Progenitor cell of endocrine pancreas (in vitro differentiated cells): ENCODE measurements at regions not wholly inside any gene's neighbourhood (a gene's known extent, or its start where the extent isn't known, plus 50 kb on each side); places are given as distances from the start of the nearest gene placed in this dataset.

Experiments used
- DNase-seq: peaks from one replicate; pipeline ENCODE4 v3.0.0; 2021; ENCODE audit warnings: low spot score; ENCODE audit not compliant: unreplicated experiment
- H3K27ac Mint-ChIP-seq: 2 replicates; pipeline ENCODE4 v1.8.0; 2021; ENCODE audit warnings: mild to moderate bottlenecking, moderate library complexity, mixed read lengths
- H3K27me3 Mint-ChIP-seq: 2 replicates; pipeline ENCODE4 v1.8.0; 2021; ENCODE audit warnings: mixed read lengths
- H3K36me3 Mint-ChIP-seq: 2 replicates; pipeline ENCODE4 v1.8.0; 2022; ENCODE audit warnings: mixed read lengths; ENCODE audit not compliant: insufficient read depth
- H3K4me1 Mint-ChIP-seq: 2 replicates; pipeline ENCODE4 v1.8.0; 2021; ENCODE audit warnings: low read depth, mixed read lengths
- H3K4me3 Mint-ChIP-seq: 2 replicates; pipeline ENCODE4 v1.8.0; 2021; ENCODE audit warnings: low read depth, mild to moderate bottlenecking, moderate library complexity, mixed read lengths
- H3K9me3 Mint-ChIP-seq: 2 replicates; pipeline ENCODE4 v1.8.0; 2021; ENCODE audit warnings: low read depth, mixed read lengths
- TF ChIP-seq, protein P1 (sequence below): fragments of 200-600 bp; sonication (generic); IDR thresholded peaks from one replicate; pipeline ENCODE4 v1.5.0; 2021; ENCODE audit warnings: antibody characterized with exemption, mild to moderate bottlenecking; ENCODE audit not compliant: unreplicated experiment

DNA sequence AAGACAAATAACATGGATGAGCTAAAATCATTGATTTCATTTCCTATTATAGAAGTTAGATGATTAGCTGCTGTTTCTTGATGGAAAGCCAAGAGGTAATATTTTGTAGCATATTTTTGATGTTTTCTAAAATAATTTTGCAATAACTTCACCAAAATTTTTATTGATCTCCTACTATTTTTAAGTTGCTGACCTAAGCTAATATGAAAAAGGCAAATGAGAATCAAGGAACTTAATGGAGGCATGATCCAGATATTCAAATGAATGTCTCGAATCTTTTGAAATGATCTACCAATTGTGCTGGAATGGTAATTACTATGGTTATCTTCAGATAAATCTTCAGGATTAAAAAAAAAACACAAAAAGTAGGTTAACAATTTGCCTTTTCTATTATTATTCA, 1591.4 kb upstream of the PCDH7 start:
- no peak overlapping the region for H3K27ac Mint-ChIP-seq
- DNase-seq = no peak
- H3K4me1 Mint-ChIP-seq = peaks cover 2% of the 10 kb centered on the region
- H3K9me3 Mint-ChIP-seq = no peaks in the 10 kb centered on the region
- TF ChIP-seq, protein P1, sequence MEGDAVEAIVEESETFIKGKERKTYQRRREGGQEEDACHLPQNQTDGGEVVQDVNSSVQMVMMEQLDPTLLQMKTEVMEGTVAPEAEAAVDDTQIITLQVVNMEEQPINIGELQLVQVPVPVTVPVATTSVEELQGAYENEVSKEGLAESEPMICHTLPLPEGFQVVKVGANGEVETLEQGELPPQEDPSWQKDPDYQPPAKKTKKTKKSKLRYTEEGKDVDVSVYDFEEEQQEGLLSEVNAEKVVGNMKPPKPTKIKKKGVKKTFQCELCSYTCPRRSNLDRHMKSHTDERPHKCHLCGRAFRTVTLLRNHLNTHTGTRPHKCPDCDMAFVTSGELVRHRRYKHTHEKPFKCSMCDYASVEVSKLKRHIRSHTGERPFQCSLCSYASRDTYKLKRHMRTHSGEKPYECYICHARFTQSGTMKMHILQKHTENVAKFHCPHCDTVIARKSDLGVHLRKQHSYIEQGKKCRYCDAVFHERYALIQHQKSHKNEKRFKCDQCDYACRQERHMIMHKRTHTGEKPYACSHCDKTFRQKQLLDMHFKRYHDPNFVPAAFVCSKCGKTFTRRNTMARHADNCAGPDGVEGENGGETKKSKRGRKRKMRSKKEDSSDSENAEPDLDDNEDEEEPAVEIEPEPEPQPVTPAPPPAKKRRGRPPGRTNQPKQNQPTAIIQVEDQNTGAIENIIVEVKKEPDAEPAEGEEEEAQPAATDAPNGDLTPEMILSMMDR = no peak
- no peaks in the 10 kb centered on the region for H3K36me3 Mint-ChIP-seq
- H3K27me3 Mint-ChIP-seq = no peaks in the 10 kb centered on the region
- H3K4me3 Mint-ChIP-seq = no peak overlapping the region

DNA sequence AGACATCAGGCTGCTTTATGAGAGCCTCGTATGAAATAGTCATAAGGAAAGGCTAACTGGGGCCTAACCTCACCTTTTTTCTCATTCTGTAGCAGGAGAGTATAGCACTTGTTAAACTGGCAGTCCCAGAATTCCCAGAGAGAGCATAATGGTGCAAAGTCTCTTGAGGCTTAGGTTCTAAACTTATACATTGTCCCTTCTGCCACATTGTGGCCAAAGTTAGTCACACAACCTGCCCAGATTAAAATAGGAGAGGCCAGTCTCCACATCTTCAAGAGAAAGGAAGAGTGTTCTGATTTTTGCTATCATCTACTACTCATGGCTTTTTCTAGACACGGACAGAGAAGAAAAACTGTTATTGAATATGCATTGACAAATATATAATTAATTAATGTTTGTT, 1588.9 kb upstream of the PCDH7 start:
- Mint-ChIP-seq H3K4me1 (peaks cover 2% of the 10 kb centered on the region), H3K27ac (no peak overlapping the region), H3K36me3 (no peaks in the 10 kb centered on the region), H3K4me3 (no peak overlapping the region), H3K9me3 (no peaks in the 10 kb centered on the region), H3K27me3 (no peaks in the 10 kb centered on the region)
- no peak for DNase-seq
- TF ChIP-seq, protein P1 = peak; percentile 8

DNA sequence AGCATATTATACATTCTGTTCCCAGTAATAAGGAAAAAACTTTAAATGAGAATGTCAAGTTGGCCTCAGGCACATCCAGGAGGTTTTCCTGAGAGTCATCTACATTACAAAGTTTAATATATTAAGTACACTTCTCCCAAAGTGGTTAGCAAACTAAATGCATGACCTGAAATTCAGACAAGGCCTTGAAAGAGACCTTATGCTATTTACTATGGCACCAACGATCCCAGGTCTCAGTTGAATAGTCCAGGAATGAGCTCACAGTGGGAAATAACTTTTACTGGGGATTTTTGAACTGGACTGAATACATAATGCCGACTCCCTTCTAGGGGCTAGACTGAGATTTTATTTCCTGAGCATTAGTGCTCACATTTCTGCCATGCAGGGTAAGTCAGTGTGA, 1577.5 kb upstream of the PCDH7 start:
- TF ChIP-seq, protein P1 = no peak
- Mint-ChIP-seq H3K36me3 (no peaks in the 10 kb centered on the region), H3K27me3 (no peaks in the 10 kb centered on the region), H3K4me1 (no peaks in the 10 kb centered on the region), H3K4me3 (no peak overlapping the region), H3K27ac (no peak overlapping the region), H3K9me3 (peaks cover 4% of the 10 kb centered on the region)
- no peak for DNase-seq

DNA sequence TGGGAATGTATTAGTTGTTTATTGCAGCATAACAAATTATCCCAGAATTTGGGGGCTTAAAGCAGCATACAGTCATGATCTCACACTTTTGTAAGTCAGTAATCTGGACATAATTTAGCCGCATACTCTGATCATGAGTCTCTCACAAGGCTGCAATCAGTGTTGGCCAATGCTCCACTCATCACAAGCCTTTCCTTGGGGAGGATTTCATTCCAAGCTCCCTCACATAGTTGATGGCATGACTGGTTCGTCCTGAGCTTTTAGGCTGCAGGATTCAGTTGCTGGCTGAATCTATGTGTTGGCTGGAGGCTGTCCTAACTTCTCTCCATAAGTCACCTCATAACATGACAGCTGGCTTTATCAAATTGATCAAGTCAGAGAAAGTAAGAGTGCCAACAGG, 1568.6 kb upstream of the PCDH7 start:
- Mint-ChIP-seq H3K9me3 (peaks cover 4% of the 10 kb centered on the region), H3K4me3 (no peak overlapping the region), H3K27ac (no peak overlapping the region), H3K27me3 (no peaks in the 10 kb centered on the region), H3K4me1 (no peaks in the 10 kb centered on the region), H3K36me3 (no peaks in the 10 kb centered on the region)
- no peak for DNase-seq
- TF ChIP-seq, protein P1 = no peak

DNA sequence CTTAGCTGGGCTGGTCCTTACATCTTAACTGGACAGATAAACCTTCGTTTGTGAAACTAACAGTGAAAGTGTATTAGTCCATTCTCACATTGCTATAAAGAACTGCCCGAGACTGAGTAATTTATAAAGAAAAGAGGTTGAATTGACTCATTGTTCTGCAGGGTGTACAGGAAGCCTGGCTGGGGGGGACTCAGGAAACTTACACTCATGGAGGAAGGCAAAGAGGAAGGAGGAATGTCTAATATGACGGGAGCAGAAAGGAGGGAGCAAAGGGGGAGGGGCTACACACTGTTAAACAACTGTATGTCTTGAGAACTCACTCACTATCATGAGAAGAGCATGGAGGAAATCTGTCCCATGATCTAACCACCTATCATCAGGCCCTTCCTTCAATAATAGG, 1566.5 kb upstream of the PCDH7 start:
- no peaks in the 10 kb centered on the region for H3K36me3 Mint-ChIP-seq
- peaks cover 6% of the 10 kb centered on the region for H3K9me3 Mint-ChIP-seq
- H3K27me3 Mint-ChIP-seq = no peaks in the 10 kb centered on the region

More for the DNA sequence above, 1566.5 kb upstream of the PCDH7 start:
- Mint-ChIP-seq H3K4me3 (no peak overlapping the region), H3K27ac (no peak overlapping the region), H3K4me1 (no peaks in the 10 kb centered on the region)
- TF ChIP-seq, protein P1 = no peak
- no peak for DNase-seq
